ENCODE measurements at regions not wholly inside any gene's neighbourhood (a gene's known extent, or its start where the extent isn't known, plus 50 kb on each side); places are given as distances from the start of the nearest gene placed in this dataset.

GRCh38 chr16:54414671-54415070, 128.1 kb upstream of the IRX3 start:
- TF ChIP-seq EZH2 (IDR thresholded peaks at IDR 0.05; ENCODE audit: insufficient read depth, poor library complexity, severe bottlenecking): no peak
- no peak for TF ChIP-seq EZH2phosphoT487 (IDR thresholded peaks at IDR 0.05; ENCODE audit: insufficient read depth, low read depth)

All from GM23248 (cell line).